ENCODE measurements at regions not wholly inside any gene's neighbourhood (a gene's known extent, or its start where the extent isn't known, plus 50 kb on each side); places are given as distances from the start of the nearest gene placed in this dataset.

DNA sequence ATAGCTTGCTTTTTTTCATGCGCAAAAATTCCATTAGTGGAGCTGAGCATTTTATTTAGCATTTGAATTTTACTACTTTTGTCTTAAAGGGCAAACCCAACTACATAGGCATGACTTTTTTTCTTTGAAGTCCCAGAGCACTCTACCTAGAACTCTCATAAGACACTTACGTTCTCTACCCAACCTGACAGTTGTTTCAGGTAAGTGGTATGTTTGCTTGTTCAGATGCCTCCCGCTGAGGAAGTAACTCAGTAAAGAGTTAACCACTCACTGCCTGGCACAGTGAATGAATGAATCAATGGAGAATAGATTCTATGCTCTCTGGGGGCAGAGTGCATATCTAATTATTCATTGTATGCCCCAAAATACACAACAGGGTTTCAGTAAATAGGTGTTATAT is 212.3 kb upstream of the PRDM1 start:
- TF ChIP-seq, protein P1, sequence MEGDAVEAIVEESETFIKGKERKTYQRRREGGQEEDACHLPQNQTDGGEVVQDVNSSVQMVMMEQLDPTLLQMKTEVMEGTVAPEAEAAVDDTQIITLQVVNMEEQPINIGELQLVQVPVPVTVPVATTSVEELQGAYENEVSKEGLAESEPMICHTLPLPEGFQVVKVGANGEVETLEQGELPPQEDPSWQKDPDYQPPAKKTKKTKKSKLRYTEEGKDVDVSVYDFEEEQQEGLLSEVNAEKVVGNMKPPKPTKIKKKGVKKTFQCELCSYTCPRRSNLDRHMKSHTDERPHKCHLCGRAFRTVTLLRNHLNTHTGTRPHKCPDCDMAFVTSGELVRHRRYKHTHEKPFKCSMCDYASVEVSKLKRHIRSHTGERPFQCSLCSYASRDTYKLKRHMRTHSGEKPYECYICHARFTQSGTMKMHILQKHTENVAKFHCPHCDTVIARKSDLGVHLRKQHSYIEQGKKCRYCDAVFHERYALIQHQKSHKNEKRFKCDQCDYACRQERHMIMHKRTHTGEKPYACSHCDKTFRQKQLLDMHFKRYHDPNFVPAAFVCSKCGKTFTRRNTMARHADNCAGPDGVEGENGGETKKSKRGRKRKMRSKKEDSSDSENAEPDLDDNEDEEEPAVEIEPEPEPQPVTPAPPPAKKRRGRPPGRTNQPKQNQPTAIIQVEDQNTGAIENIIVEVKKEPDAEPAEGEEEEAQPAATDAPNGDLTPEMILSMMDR (IDR thresholded peaks at IDR 0.05; ENCODE audit: low read depth, low read length, missing input control): no peak
- TF ChIP-seq YY1 (IDR thresholded peaks at IDR 0.05) (no peak), GABPA (IDR thresholded peaks at IDR 0.05 in 1 of 2, conservative IDR thresholded peaks at IDR 0.05 in 1 of 2) (no peak), ZBTB33 (IDR thresholded peaks at IDR 0.05) (no peak), EGR1 (IDR thresholded peaks at IDR 0.05; ENCODE audit: low read depth in 2 of 2) (no peak)
- TF ChIP-seq, protein P2, sequence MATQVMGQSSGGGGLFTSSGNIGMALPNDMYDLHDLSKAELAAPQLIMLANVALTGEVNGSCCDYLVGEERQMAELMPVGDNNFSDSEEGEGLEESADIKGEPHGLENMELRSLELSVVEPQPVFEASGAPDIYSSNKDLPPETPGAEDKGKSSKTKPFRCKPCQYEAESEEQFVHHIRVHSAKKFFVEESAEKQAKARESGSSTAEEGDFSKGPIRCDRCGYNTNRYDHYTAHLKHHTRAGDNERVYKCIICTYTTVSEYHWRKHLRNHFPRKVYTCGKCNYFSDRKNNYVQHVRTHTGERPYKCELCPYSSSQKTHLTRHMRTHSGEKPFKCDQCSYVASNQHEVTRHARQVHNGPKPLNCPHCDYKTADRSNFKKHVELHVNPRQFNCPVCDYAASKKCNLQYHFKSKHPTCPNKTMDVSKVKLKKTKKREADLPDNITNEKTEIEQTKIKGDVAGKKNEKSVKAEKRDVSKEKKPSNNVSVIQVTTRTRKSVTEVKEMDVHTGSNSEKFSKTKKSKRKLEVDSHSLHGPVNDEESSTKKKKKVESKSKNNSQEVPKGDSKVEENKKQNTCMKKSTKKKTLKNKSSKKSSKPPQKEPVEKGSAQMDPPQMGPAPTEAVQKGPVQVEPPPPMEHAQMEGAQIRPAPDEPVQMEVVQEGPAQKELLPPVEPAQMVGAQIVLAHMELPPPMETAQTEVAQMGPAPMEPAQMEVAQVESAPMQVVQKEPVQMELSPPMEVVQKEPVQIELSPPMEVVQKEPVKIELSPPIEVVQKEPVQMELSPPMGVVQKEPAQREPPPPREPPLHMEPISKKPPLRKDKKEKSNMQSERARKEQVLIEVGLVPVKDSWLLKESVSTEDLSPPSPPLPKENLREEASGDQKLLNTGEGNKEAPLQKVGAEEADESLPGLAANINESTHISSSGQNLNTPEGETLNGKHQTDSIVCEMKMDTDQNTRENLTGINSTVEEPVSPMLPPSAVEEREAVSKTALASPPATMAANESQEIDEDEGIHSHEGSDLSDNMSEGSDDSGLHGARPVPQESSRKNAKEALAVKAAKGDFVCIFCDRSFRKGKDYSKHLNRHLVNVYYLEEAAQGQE (IDR thresholded peaks at IDR 0.05): no peak
